ENCODE measurements at regions not wholly inside any gene's neighbourhood (a gene's known extent, or its start where the extent isn't known, plus 50 kb on each side); places are given as distances from the start of the nearest gene placed in this dataset.
A peak's percentile ranks its signal among the peaks of the same experiment; 100 is the strongest.
"Not testable (repeated sequence)": the region's sequence is repeated elsewhere in the genome, so short reads cannot be mapped to it uniquely, and the experiment has no call there.

DNA sequence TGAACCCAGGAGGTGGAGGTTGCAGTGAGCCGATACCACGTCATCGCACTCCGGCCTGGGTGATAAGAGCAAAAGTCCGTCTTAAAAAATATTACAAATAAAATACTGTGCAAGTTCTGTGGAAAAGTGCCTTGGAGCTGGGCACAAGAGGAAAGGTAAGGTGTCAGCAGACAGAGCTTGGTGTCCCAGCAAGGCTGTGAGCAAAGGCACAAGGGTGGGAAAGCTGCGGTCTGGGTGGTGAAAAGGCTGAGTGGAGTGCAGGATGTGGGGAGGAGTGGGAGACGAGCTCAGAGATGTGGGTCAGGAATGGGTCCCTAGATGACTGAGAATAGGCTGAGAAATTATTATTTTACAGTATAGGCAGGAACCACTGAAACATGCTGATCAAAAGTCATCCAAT is 150.6 kb downstream of the RHOU start:
- no peak overlapping the region for H3K27ac Mint-ChIP-seq
- DNase-seq (no peak), ATAC-seq (replicated peaks) (no peak)

DNA sequence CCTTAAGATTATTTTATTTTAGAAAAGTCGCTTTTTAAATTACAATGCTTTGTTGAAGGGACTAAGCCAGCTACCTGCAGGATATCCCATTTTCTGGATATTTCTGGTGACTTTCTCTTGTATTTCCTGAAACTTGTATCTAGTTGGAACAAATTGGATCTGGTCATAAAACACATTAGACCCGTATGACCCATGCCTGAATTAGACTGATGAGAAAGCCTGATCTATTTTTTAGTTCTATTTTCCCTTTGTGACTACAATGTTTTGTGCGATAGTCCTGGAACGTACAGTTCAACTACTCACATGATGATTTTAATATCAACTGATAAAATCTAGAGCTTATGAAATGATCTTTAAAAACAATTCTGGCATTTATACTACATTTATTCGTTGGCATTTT is 151.8 kb downstream of the RHOU start:
- no peak for ATAC-seq (replicated peaks)
- H3K4me3 Mint-ChIP-seq = no peak overlapping the region
- H3K36me3 Mint-ChIP-seq (ENCODE audit: insufficient read depth) = peaks cover 7% of the 10 kb centered on the region
- H3K4me1 Mint-ChIP-seq (ENCODE audit: low read depth in 2 of 2) = peaks cover 4 to 12% of the 10 kb centered on the region in 2 donors
- H3K27me3 Mint-ChIP-seq = peaks cover 12 to 15% of the 10 kb centered on the region in 2 donors
- peaks cover 0 to 4% of the 10 kb centered on the region in 2 donors for H3K9me3 Mint-ChIP-seq
- DNase-seq = no peak
- H3K27ac Mint-ChIP-seq = no peak overlapping the region

More for the DNA sequence above, 150.6 kb downstream of the RHOU start:
- H3K36me3 Mint-ChIP-seq (ENCODE audit: insufficient read depth) = peaks cover 7% of the 10 kb centered on the region
- peaks cover 0 to 12% of the 10 kb centered on the region in 2 donors for H3K4me1 Mint-ChIP-seq (ENCODE audit: low read depth in 2 of 2)
- H3K9me3 Mint-ChIP-seq = peaks cover 0 to 4% of the 10 kb centered on the region in 2 donors
- H3K27me3 Mint-ChIP-seq = peaks cover 6 to 7% of the 10 kb centered on the region in 2 donors
- no peak overlapping the region for H3K4me3 Mint-ChIP-seq

DNA sequence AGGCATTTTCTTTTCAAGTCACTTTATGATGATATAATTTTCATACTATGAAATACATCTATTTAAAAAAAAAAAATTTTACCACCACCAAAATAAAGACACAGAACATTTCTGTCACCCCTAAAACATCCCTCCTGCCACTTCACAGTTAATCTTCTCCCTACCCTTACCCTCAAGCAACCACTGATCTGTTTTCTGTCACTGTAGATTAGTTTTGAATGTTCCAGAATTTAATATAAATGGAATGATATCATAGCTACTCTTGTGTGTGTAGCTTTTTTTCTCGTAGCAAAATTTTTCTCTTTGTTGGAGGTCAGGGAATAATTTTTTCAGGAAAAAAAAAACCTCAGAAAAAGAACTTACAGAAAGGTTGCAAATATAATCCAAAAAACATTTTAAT is 152.7 kb downstream of the RHOU start:
- Mint-ChIP-seq H3K36me3 (ENCODE audit: insufficient read depth) (peaks cover 2% of the 10 kb centered on the region), H3K9me3 (peaks cover 0 to 4% of the 10 kb centered on the region in 2 donors), H3K27me3 (peaks cover 12 to 15% of the 10 kb centered on the region in 2 donors), H3K4me3 (no peak overlapping the region), H3K27ac (no peak overlapping the region), H3K4me1 (ENCODE audit: low read depth in 2 of 2) (peaks cover 4 to 12% of the 10 kb centered on the region in 2 donors)
- DNase-seq (no peak), ATAC-seq (replicated peaks) (no peak)

DNA sequence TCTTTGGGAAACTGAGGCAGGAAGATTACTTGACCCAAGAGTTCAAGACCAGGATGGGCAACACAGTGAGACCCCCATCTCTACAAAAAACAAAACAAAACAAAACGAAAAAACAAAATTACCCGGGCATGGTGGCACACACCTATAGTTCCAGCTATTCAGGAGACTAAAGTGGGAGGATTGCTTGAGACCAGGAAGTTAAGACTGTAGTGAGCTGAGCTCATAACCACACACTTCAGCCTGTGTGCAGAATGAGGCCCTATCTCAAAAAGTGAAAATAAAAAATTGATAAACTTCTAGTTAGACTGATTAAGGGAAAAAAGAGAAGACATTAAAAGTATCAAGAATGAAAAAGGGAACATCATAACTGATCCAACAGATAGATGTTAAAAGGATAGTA is 154.0 kb downstream of the RHOU start:
- peaks cover 12 to 15% of the 10 kb centered on the region in 2 donors for H3K27me3 Mint-ChIP-seq
- peaks cover 4 to 9% of the 10 kb centered on the region in 2 donors for H3K4me1 Mint-ChIP-seq (ENCODE audit: low read depth in 2 of 2)
- no peak overlapping the region for H3K27ac Mint-ChIP-seq
- H3K36me3 Mint-ChIP-seq (ENCODE audit: insufficient read depth) = peaks cover 2% of the 10 kb centered on the region
- no peak overlapping the region for H3K4me3 Mint-ChIP-seq
- H3K9me3 Mint-ChIP-seq = no peaks in the 10 kb centered on the region
- DNase-seq (no peak), ATAC-seq (replicated peaks) (no peak)

DNA sequence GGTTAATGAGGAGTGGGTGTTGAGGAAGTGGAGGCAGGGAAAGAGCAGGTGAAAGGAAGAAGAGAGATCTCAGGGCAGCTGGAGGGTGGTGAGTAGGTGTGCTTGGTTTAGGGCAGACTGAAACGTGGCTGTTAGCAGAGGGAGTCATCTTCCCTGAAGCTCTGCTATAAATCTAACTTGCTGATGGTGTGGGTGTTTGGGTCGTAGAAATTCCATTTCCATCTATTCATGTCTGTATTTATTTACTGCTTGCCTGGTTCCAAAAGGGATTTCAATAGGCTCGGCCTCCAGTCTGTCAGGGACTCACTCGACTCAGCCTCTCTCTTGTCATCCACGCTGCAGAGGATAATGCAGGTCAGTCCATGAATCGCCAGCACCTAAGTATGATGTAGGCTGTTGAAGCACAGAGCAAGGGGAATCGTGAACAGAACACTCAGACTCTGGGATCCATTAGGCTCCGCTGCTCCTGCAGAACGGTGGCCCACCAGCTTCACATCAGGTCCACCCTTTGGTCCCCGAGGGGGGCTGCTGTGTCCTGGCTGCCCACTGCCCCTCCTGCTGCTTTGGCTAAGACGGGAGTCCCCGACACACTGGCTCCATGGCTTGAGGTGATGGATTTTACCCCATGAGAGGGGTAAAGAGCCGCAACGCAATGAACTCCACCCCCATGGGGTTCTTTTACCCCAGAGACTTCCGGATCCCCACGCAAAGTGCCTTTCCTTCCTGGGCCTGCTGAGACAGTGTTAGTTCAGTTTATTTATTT is 156.2 kb downstream of the RHOU start:
- Mint-ChIP-seq H3K9me3 (no peaks in the 10 kb centered on the region), H3K4me3 (no peak overlapping the region), H3K36me3 (ENCODE audit: insufficient read depth) (peaks cover 2% of the 10 kb centered on the region), H3K4me1 (ENCODE audit: low read depth in 2 of 2) (peaks cover 4 to 5% of the 10 kb centered on the region in 2 donors), H3K27ac (no peak overlapping the region), H3K27me3 (peaks cover 12 to 15% of the 10 kb centered on the region in 2 donors)
- ATAC-seq (replicated peaks) = no peak
- DNase-seq = no peak

DNA sequence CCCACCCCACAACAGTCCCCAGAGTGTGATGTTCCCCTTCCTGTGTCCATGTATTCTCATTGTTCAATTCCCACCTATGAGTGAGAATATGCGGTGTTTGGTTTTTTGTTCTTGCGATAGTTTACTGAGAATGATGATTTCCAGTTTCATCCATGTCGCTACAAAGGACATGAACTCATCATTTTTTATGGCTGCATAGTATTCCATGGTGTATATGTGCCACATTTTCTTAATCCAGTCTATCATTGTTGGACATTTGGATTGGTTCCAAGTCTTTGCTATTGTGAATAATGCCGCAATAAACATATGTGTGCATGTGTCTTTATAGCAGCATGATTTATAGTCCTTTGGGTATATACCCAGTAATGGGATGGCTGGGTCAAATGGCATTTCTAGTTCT is 156.9 kb downstream of the RHOU start:
- H3K27ac Mint-ChIP-seq; H3K36me3 Mint-ChIP-seq (ENCODE audit: insufficient read depth); H3K4me3 Mint-ChIP-seq; H3K9me3 Mint-ChIP-seq; H3K4me1 Mint-ChIP-seq (ENCODE audit: low read depth in 2 of 2); ATAC-seq (replicated peaks); DNase-seq: not testable (repeated sequence)
- H3K27me3 Mint-ChIP-seq = peaks cover 12 to 15% of the 10 kb centered on the region in 2 donors

DNA sequence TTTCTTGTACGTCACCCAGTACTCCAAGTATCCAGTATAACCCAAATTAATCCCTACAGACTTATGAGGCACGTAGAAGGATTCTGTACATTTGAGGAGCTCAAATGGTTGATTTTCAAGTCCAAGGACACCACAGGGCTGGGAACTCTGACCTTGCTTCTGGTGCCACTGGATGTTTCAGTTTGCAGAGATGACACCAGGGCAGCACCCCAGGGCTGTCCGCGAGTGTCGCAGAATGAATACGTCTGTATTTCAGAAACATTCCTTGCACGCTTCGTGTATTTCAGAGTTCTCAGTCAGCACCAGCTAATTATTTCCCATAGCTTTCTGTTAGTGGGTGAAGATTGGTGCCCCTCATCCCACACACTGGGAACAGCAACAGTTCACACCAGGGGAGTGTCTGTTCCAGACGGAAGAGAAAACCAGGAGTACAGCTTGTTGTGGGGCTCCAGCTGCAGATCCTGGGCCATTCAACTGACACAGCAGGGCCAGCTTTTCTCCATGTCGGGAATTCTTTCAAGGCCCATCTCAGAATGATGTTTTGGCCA is 159.2 kb downstream of the RHOU start:
- no peak overlapping the region for H3K4me3 Mint-ChIP-seq
- H3K27ac Mint-ChIP-seq = no peak overlapping the region
- H3K9me3 Mint-ChIP-seq = no peaks in the 10 kb centered on the region
- H3K27me3 Mint-ChIP-seq = peaks cover 12 to 27% of the 10 kb centered on the region in 2 donors
- H3K36me3 Mint-ChIP-seq (ENCODE audit: insufficient read depth) = peaks cover 2% of the 10 kb centered on the region
- DNase-seq = no peak
- ATAC-seq (replicated peaks) = no peak
- peaks cover 4 to 5% of the 10 kb centered on the region in 2 donors for H3K4me1 Mint-ChIP-seq (ENCODE audit: low read depth in 2 of 2)

DNA sequence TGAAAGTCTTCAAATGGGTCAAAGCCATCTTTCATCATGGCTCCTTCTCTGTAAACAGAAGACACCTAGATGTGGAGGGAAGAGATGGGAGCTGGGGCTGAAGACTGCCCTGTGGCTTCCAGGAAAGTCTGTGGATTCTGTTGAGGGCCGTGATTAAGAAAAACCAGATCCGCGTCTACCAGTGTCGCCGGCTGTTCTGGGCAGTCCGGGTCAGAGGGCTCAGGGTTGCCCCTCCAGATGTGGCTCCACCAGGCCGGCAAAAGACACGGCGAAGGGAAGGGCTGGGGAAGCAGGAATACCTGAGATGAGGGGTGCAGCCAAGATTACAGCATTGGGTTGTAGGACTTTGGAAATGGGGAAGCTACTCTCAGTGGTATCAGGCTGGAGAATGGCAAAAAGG is 162.6 kb downstream of the RHOU start:
- Mint-ChIP-seq H3K4me3 (no peak overlapping the region), H3K27ac (peak overlapping the region in 1 of 2 donors; percentile 33), H3K4me1 (ENCODE audit: low read depth in 2 of 2) (no peaks in the 10 kb centered on the region), H3K9me3 (no peaks in the 10 kb centered on the region), H3K36me3 (ENCODE audit: insufficient read depth) (no peaks in the 10 kb centered on the region), H3K27me3 (peaks cover 0 to 17% of the 10 kb centered on the region in 2 donors)
- DNase-seq (no peak), ATAC-seq (replicated peaks) (no peak)

DNA sequence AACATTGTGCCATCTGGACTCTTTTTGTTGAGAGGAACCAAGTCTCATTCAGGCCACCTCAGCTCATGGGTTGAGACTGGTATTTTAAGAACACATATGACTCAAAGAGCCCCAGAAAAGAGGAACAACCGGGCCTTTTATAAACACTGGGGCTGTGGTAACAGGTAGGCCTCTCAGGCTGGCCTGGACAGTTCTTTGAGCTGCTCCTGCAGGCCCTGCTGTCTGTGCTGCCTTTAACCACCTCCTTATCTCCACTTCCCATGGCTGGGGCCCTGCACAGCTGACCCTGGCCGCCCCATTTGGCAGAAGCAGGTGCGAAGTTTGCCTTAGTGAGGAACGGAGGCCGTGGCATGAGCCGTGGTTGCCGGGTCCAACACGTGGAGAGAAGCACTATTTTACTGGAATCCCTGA is 163.3 kb downstream of the RHOU start:
- no peak overlapping the region for H3K4me3 Mint-ChIP-seq
- DNase-seq (no peak), ATAC-seq (replicated peaks) (no peak)
- peaks cover 0 to 17% of the 10 kb centered on the region in 2 donors for H3K27me3 Mint-ChIP-seq
- H3K36me3 Mint-ChIP-seq (ENCODE audit: insufficient read depth) = no peaks in the 10 kb centered on the region
- H3K4me1 Mint-ChIP-seq (ENCODE audit: low read depth in 2 of 2) = no peaks in the 10 kb centered on the region
- H3K27ac Mint-ChIP-seq = no peak overlapping the region
- H3K9me3 Mint-ChIP-seq = no peaks in the 10 kb centered on the region

DNA sequence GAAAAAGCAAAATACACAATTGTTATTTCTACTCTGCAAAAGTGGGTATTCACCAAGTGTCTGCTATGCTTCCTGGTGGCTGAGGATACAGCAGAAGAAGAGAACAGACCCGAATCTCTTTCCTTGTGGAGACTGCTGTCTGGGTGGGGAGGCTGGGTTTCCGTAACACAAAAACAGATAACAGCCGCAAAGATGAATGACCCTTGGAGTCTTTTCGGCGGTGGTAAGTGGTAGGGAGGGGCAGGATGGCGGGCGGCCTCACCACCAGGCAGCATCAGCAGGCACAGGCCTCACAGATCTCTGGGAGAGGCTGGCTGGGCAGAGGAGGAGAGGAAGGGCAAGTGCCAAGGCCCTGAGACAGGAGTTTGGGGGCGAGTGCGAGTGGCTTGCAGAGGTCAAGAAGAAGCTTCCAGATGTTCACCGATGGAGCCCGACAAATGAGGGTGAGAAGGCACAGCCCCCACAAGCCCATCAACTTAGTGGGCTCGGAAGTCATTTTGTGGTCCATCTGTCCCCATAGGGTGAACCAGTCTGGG is 164.2 kb downstream of the RHOU start:
- Mint-ChIP-seq H3K4me1 (ENCODE audit: low read depth in 2 of 2) (no peaks in the 10 kb centered on the region), H3K27ac (peak overlapping the region in 1 of 2 donors; percentile 25), H3K4me3 (no peak overlapping the region), H3K9me3 (no peaks in the 10 kb centered on the region), H3K36me3 (ENCODE audit: insufficient read depth) (no peaks in the 10 kb centered on the region), H3K27me3 (peaks cover 0 to 17% of the 10 kb centered on the region in 2 donors)
- no peak for DNase-seq
- ATAC-seq (replicated peaks) = no peak

DNA sequence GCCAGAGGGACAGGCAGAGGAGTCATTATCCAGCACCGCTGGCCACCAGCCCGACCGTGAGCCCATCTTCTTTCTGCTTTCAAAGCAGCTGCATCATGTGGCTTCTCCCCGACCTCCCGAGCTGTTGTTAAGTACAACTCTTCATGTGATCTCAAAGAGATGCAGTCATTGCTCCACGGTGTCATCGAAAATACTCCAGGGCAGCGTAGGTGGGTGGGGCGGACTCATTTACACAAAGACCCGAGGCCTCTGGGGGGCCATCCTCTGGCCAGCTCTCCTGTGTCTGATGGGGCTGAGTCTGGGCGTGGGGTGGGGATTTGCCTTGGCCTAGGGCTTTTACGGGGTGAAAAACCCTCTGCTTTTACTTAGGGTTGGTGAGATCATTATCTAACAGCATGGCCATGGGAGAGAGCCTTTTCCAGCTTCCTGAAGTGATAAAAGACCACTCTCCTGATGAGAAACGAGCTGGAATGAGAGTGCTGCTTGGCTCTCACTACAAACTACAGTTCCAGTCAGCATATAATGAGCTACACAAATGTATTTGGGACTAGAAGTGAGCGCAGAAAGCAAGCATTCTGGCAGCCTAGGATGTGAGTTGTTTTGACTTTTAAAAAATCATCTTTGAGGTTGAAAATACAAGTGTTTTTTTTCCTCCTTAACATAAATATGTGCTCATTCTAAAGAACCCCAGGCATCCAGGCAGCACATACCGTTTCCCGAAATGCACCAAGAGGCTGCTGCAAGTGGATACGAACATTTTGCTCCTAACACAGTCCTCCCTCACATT is 165.0 kb downstream of the RHOU start:
- Mint-ChIP-seq H3K9me3 (no peaks in the 10 kb centered on the region), H3K27me3 (peaks cover 0 to 17% of the 10 kb centered on the region in 2 donors), H3K36me3 (ENCODE audit: insufficient read depth) (no peaks in the 10 kb centered on the region), H3K4me1 (ENCODE audit: low read depth in 2 of 2) (no peaks in the 10 kb centered on the region), H3K27ac (no peak overlapping the region), H3K4me3 (no peak overlapping the region)
- no peak for ATAC-seq (replicated peaks)
- no peak for DNase-seq

DNA sequence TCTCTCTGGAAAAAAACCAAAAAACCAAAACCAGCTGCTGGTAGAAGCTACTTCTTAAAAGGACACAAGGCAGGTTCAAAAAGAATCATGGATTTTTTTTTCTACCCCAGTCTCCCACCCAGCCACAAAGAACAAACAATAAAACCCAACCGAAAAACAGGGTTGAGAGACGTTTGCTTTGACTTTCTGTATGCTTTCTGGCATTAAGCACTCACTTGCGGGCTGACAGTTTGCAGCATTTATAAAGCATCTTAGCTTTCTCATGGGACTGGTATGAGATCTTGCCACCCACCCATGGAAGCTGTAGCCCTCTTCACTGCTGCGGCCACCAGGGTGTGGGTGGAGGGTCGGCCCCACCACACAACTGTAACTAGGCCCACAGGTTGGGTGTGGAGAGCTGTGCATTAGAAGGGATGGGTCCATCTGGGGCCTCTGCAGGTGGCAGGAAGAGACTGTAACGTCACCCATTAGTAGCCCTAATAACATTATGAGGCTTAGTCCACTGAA is 165.7 kb downstream of the RHOU start:
- Mint-ChIP-seq H3K27me3 (peaks cover 0 to 17% of the 10 kb centered on the region in 2 donors), H3K27ac (no peak overlapping the region), H3K4me3 (no peak overlapping the region), H3K36me3 (ENCODE audit: insufficient read depth) (no peaks in the 10 kb centered on the region), H3K9me3 (no peaks in the 10 kb centered on the region), H3K4me1 (ENCODE audit: low read depth in 2 of 2) (no peaks in the 10 kb centered on the region)
- ATAC-seq (replicated peaks) (no peak), DNase-seq (no peak)

DNA sequence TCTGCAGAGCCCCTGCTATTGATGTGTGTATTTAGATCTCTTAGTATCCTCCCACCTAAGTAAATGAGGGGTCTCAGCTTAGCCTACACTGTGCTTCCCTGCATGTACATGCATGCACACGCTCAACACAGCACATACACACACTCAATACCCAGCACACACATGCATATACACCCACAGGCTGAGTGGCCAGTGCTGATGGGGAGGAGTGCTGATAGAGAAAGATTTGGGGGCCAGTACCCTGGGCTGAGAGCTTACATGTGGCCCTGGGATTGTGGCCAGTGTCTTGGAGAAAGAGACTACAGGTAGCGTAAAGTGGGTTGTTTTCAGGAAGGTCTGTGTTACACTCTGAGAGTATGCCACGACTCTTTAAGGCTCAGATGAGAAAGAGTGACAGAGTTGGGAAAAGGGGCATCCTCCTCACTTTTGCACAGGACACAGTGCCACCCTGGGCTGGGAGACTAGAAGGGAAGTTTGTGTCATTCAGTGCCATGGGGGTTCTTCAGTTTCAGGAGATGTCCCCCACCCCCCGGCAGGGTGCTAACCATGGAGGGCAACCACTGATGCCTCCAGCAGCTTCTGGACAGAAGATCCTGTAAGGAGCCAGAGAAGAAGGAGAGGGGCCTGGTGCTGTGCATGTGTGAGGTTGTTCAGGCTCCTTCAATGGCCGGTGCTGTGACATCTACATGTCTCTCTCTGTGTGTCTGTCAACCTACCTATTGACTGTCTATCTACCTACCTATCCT is 166.8 kb downstream of the RHOU start:
- no peaks in the 10 kb centered on the region for H3K9me3 Mint-ChIP-seq
- no peaks in the 10 kb centered on the region for H3K4me1 Mint-ChIP-seq (ENCODE audit: low read depth in 2 of 2)
- DNase-seq = no peak
- no peaks in the 10 kb centered on the region for H3K36me3 Mint-ChIP-seq (ENCODE audit: insufficient read depth)
- no peak for ATAC-seq (replicated peaks)
- H3K4me3 Mint-ChIP-seq = no peak overlapping the region
- H3K27me3 Mint-ChIP-seq = peaks cover 0 to 17% of the 10 kb centered on the region in 2 donors
- H3K27ac Mint-ChIP-seq = no peak overlapping the region

All from effector memory CD8-positive, alpha-beta T cell (primary cell).